ENCODE measurements at regions not wholly inside any gene's neighbourhood (a gene's known extent, or its start where the extent isn't known, plus 50 kb on each side); places are given as distances from the start of the nearest gene placed in this dataset.

DNA sequence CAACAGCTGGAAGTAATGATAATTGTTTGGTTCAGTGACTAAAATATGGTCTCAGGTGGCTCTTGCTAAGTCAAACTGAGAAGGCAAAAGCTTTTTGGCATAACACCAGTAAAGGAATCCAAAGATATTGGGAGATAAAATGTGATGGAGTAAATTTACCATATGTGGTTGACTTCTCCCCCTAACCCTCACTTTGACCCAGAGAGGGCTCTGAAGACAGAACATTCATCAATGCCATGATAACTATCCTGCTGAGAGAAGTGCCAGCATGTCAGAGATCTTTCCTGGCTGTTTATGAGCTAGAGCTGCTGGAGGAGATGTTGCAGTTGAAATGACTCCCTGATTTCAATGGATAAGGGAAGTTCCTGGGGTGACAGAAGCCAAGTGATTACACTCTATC is 213.4 kb downstream of the SPCS3 start:
- H3K27ac ChIP-seq, result no peak overlapping the region
- no peaks in the 10 kb centered on the region for H3K9me3 ChIP-seq
- H3K4me1 ChIP-seq, result no peaks in the 10 kb centered on the region
- H3K4me3 ChIP-seq, result no peak overlapping the region
- no peaks in the 10 kb centered on the region for H3K36me3 ChIP-seq
- no peak for DNase-seq
- H3K27me3 ChIP-seq, result no peaks in the 10 kb centered on the region
- TF ChIP-seq POLR2A (IDR thresholded peaks at IDR 0.05), result no peak
- TF ChIP-seq, protein P1, sequence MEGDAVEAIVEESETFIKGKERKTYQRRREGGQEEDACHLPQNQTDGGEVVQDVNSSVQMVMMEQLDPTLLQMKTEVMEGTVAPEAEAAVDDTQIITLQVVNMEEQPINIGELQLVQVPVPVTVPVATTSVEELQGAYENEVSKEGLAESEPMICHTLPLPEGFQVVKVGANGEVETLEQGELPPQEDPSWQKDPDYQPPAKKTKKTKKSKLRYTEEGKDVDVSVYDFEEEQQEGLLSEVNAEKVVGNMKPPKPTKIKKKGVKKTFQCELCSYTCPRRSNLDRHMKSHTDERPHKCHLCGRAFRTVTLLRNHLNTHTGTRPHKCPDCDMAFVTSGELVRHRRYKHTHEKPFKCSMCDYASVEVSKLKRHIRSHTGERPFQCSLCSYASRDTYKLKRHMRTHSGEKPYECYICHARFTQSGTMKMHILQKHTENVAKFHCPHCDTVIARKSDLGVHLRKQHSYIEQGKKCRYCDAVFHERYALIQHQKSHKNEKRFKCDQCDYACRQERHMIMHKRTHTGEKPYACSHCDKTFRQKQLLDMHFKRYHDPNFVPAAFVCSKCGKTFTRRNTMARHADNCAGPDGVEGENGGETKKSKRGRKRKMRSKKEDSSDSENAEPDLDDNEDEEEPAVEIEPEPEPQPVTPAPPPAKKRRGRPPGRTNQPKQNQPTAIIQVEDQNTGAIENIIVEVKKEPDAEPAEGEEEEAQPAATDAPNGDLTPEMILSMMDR (IDR thresholded peaks at IDR 0.05), result no peak

DNA sequence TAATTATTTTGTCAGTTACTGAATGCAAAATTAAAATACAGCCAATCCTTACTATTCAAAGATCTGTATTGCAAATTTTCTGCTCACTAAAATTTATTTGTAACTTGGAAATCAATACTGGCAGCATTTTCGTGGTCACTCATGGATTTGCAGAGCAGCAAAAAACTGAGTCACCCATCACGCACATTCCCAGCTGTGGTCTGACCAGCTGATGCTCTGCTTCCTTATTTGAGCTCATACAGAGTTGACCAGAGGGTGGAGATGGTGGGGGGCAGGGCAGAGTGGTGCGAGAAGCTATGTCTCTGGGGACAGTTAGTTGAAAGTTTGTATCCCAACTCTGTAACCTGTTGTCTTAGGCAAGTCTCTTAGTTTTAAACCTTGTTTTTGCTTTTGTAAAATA is 214.8 kb downstream of the SPCS3 start:
- Histone ChIP-seq H3K27ac (no peak overlapping the region), H3K27me3 (no peaks in the 10 kb centered on the region), H3K36me3 (no peaks in the 10 kb centered on the region), H3K4me1 (no peaks in the 10 kb centered on the region), H3K4me3 (no peak overlapping the region), H3K9me3 (no peaks in the 10 kb centered on the region)
- no peak for TF ChIP-seq POLR2A (IDR thresholded peaks at IDR 0.05)
- no peak for DNase-seq

DNA sequence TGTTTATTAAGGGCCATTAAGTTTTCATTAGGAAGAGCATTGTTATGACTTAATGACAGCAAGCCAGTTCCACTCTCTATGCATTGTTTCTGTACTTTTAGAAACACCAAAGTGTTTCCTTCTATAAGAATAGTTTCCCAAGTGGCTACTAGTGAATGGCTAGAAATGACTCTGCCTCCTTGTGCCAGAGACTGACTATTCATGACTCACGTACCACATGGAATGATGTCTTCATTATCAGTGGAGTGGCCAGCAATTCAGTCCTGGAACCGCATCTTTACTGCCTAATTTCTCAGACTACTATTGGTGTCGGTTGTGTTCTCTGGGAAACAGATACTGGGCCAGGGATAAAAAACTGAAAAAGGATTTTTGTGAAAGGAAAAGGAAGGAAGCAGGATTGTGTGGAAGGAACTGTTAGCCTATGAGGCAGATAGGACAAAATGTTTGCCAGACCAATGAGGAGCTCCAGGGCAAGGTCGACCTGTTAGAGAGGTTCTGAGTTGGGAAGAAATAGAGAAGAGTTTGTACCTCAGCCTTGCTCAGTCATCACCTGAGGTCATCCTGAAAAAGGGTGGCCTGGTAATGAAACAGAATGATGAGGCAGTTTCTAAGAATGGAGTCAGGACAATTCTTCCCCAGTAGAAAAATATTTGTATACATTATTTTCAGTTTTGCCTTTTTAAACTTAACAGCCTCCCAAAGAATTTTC is 218.6 kb downstream of the SPCS3 start:
- Histone ChIP-seq H3K27me3 (no peaks in the 10 kb centered on the region), H3K4me1 (no peaks in the 10 kb centered on the region), H3K27ac (no peak overlapping the region), H3K4me3 (no peak overlapping the region), H3K9me3 (no peaks in the 10 kb centered on the region), H3K36me3 (no peaks in the 10 kb centered on the region)
- TF ChIP-seq POLR2A (IDR thresholded peaks at IDR 0.05), result no peak
- TF ChIP-seq, protein P1 (IDR thresholded peaks at IDR 0.05), result no peak
- no peak for DNase-seq

DNA sequence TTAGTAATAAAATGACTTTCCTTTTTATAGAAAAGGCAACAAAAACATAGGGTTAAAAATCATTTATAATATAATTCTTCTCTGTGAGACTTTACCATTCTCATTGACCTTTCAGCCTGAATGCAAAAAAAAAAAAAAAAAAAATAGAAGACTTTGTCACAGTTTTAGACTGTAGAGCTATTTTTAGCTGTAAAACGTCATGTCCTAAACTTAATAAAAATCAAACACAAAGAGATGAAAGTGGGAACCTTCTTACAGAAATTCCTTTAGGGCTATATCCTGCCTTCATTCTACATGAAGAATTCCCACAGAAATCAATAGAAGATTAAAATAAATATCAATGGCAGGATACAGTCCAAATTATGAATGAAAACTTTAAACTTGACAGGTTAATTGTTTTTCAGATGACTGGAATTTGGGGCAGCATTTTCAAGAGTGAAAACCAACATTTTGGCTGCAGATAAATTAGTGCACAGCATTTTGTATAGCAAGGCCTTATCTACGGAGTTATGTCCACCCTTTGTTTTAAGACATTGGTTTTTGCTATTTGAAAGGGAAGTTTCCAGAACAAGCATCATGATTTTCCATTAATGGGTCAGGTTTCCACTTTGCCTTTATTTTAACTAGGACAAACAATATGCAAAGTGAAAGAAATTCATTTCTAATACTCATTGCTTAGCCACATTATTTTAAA is 219.5 kb downstream of the SPCS3 start:
- TF ChIP-seq POLR2A (IDR thresholded peaks at IDR 0.05), result no peak
- TF ChIP-seq, protein P1 (IDR thresholded peaks at IDR 0.05), result no peak
- H3K4me1 ChIP-seq, result no peaks in the 10 kb centered on the region
- H3K4me3 ChIP-seq, result no peak overlapping the region
- no peak overlapping the region for H3K27ac ChIP-seq
- H3K36me3 ChIP-seq, result no peaks in the 10 kb centered on the region
- H3K9me3 ChIP-seq, result no peaks in the 10 kb centered on the region
- no peaks in the 10 kb centered on the region for H3K27me3 ChIP-seq
- DNase-seq, result no peak

DNA sequence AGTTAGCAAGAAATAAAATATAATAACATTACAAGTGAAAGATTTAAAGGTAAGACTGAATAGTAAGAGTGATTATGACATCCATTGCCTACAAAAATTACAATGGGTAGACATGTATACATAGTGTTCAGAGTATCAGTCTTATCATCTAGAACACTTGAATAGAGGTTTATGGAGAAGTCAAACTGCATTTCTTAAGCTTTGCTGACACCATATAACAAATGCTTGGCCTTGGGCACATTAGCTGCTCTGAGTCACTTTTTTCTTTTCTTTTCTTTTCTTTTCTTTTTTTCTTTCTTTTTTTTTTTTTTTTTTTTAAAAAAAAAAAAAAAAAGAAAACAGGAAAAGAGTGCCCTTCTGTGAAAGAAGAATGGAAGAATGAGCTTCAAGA is 220.0 kb downstream of the SPCS3 start:
- Histone ChIP-seq H3K9me3 (peaks cover 0 to under 1% (median 0%) of the 10 kb centered on the region in 4 donors), H3K27me3 (no peaks in the 10 kb centered on the region), H3K36me3 (no peaks in the 10 kb centered on the region), H3K4me3 (no peak overlapping the region), H3K4me1 (no peaks in the 10 kb centered on the region), H3K27ac (no peak overlapping the region)
- no peak for DNase-seq
- TF ChIP-seq POLR2A (IDR thresholded peaks at IDR 0.05), result no peak
- TF ChIP-seq, protein P1 (IDR thresholded peaks at IDR 0.05), result no peak

DNA sequence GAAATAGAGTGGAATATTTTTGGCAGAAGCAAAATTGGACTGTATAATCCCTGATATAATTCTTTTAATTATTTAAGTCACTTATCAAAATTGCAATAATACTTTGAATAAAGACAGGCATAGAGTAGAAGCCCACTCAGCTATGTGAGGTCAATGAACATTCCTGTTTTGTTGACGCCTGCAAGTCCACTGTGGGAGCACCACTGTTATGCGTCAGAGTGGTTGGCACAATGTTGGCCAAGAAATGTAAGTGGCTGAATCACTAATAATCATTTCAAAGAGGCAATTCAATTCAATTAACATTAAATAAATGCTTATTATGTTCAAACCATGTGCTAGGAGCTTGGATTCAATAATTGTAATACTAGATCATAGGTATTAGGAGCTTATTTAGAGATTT is 221.0 kb downstream of the SPCS3 start:
- TF ChIP-seq POLR2A (IDR thresholded peaks at IDR 0.05), result no peak
- TF ChIP-seq, protein P1 (IDR thresholded peaks at IDR 0.05), result no peak
- Histone ChIP-seq H3K36me3 (no peaks in the 10 kb centered on the region), H3K9me3 (peaks cover 0 to 3% (median 0%) of the 10 kb centered on the region in 4 donors), H3K27me3 (no peaks in the 10 kb centered on the region), H3K4me3 (no peak overlapping the region), H3K27ac (no peak overlapping the region), H3K4me1 (no peaks in the 10 kb centered on the region)
- DNase-seq, result no peak
